DOHH2 (cell line): ENCODE measurements at regions not wholly inside any gene's neighbourhood (a gene's known extent, or its start where the extent isn't known, plus 50 kb on each side); places are given as distances from the start of the nearest gene placed in this dataset.

Experiments used
- H3F3A ChIP-seq: fragments of 200-600 bp; sonication (generic), shearing (Covaris generic); 2 replicates; pipeline ENCODE4 v1.6.0; 2016; ENCODE audit warnings: antibody characterized with exemption, mild to moderate bottlenecking; ENCODE audit not compliant: control insufficient read depth, insufficient read depth
- H3K27ac ChIP-seq: fragments of 200-600 bp; sonication (generic); 2 replicates; pipeline ENCODE4 v1.5.1; 2014; ENCODE audit warnings: low read depth, mild to moderate bottlenecking, low read length, moderate library complexity
- H3K27me3 ChIP-seq: fragments of 200-600 bp; sonication (generic); 2 replicates; pipeline ENCODE4 v1.6.1; 2014; ENCODE audit warnings: mild to moderate bottlenecking, low read length, mixed read lengths; ENCODE audit not compliant: control insufficient read depth
- H3K36me3 ChIP-seq: fragments of 200-600 bp; sonication (generic); 2 replicates; pipeline ENCODE4 v1.6.1; 2014; ENCODE audit warnings: mild to moderate bottlenecking, low read length, moderate library complexity, mixed read lengths; ENCODE audit not compliant: control insufficient read depth
- H3K4me1 ChIP-seq: fragments of 200-600 bp; sonication (generic); 2 replicates; pipeline ENCODE4 v1.6.1; 2014; ENCODE audit warnings: mild to moderate bottlenecking, low read length, mixed read lengths; ENCODE audit not compliant: control insufficient read depth
- H3K4me2 ChIP-seq: fragments of 200-600 bp; sonication (generic); 2 replicates; pipeline ENCODE4 v1.6.0; 2014; ENCODE audit warnings: mild to moderate bottlenecking, low read length, moderate library complexity
- H3K4me3 ChIP-seq: fragments of 200-600 bp; sonication (generic); 2 replicates; pipeline ENCODE4 v1.5.1; 2014; ENCODE audit warnings: mild to moderate bottlenecking, low read length, mixed read lengths
- H3K79me2 ChIP-seq: fragments of 200-600 bp; sonication (generic); 2 replicates; pipeline ENCODE4 v1.6.1; 2014; ENCODE audit warnings: mild to moderate bottlenecking, low read length, mixed read lengths; ENCODE audit not compliant: control insufficient read depth
- H3K9me2 ChIP-seq: fragments of 200-600 bp; sonication (generic); replicated peaks from 2 replicates; pipeline ENCODE4 v1.6.1; 2014; ENCODE audit warnings: mild to moderate bottlenecking, low read length, mixed read lengths; ENCODE audit not compliant: control insufficient read depth
- H3K9me3 ChIP-seq: fragments of 200-600 bp; sonication (generic); 2 replicates; pipeline ENCODE4 v1.6.1; 2014; ENCODE audit warnings: antibody characterized with exemption, low read length, mixed read lengths; ENCODE audit not compliant: control insufficient read depth, insufficient read depth
- H4K20me1 ChIP-seq: fragments of 200-600 bp; sonication (generic); 2 replicates; pipeline ENCODE4 v1.6.0; 2014; ENCODE audit warnings: low read depth, mild to moderate bottlenecking, antibody characterized with exemption, low read length, moderate library complexity; ENCODE audit not compliant: control insufficient read depth, insufficient read depth
- EZH2phosphoT487 ChIP-seq: fragments of 200-600 bp; sonication (generic); IDR thresholded peaks from 2 replicates; pipeline ENCODE4 v1.6.1; 2017; ENCODE audit warnings: borderline replicate concordance, mild to moderate bottlenecking, antibody characterized with exemption, low read length, moderate library complexity, mixed read lengths
- TF ChIP-seq, protein P1 (sequence below): fragments of 200-600 bp; sonication (generic); IDR thresholded peaks from one replicate; pipeline ENCODE4 v1.5.1; 2014; ENCODE audit warnings: antibody characterized with exemption, mild to moderate bottlenecking, low read depth, low read length; ENCODE audit not compliant: poor library complexity, severe bottlenecking

DNA sequence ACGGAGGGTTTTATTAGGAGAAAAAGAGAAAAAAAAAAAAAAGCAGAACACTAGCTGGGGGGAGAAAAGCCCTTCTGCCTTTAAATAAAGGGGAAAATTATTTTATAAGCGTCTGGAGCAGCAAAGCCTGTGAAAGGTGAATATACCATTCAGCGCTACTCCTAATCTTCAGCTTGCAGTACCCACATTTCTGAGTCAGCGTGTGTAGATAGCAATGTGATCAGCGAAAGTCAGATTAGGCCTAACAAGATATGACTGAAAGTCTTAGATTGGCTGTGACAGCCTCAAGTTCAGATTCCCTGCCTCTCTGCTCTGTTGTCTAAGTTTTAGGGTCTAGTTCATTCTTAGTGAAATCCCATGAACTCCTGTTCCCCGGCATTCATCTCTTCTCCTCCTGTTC, 279.5 kb downstream of the TMEM114 start:
- TF ChIP-seq EZH2phosphoT487, result no peak
- no peak overlapping the region for H3K27ac ChIP-seq
- H4K20me1 ChIP-seq, result no peaks in the 10 kb centered on the region
- H3K4me2 ChIP-seq, result no peak overlapping the region
- H3K4me1 ChIP-seq, result no peaks in the 10 kb centered on the region
- no peaks in the 10 kb centered on the region for H3K9me2 ChIP-seq
- H3K27me3 ChIP-seq, result no peaks in the 10 kb centered on the region
- no peaks in the 10 kb centered on the region for H3K36me3 ChIP-seq
- H3K79me2 ChIP-seq, result no peaks in the 10 kb centered on the region
- no peak overlapping the region for H3K4me3 ChIP-seq
- H3F3A ChIP-seq, result no peaks in the 10 kb centered on the region
- H3K9me3 ChIP-seq, result no peaks in the 10 kb centered on the region

GRCh38 chr16:8310323-8310722, 280.0 kb downstream of the TMEM114 start:
- Histone ChIP-seq H3K27me3 (no peaks in the 10 kb centered on the region), H3K4me2 (no peak overlapping the region), H3K27ac (no peak overlapping the region), H3K79me2 (no peaks in the 10 kb centered on the region), H3K4me3 (no peak overlapping the region), H3K9me2 (no peaks in the 10 kb centered on the region), H3K9me3 (no peaks in the 10 kb centered on the region), H3K36me3 (no peaks in the 10 kb centered on the region), H3F3A (no peaks in the 10 kb centered on the region), H3K4me1 (no peaks in the 10 kb centered on the region), H4K20me1 (no peaks in the 10 kb centered on the region)
- TF ChIP-seq, protein P1, sequence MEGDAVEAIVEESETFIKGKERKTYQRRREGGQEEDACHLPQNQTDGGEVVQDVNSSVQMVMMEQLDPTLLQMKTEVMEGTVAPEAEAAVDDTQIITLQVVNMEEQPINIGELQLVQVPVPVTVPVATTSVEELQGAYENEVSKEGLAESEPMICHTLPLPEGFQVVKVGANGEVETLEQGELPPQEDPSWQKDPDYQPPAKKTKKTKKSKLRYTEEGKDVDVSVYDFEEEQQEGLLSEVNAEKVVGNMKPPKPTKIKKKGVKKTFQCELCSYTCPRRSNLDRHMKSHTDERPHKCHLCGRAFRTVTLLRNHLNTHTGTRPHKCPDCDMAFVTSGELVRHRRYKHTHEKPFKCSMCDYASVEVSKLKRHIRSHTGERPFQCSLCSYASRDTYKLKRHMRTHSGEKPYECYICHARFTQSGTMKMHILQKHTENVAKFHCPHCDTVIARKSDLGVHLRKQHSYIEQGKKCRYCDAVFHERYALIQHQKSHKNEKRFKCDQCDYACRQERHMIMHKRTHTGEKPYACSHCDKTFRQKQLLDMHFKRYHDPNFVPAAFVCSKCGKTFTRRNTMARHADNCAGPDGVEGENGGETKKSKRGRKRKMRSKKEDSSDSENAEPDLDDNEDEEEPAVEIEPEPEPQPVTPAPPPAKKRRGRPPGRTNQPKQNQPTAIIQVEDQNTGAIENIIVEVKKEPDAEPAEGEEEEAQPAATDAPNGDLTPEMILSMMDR, result no peak
- TF ChIP-seq EZH2phosphoT487, result no peak

- Histone ChIP-seq H3K27me3 (no peaks in the 10 kb centered on the region), H3K27ac (no peak overlapping the region), H3F3A (no peaks in the 10 kb centered on the region), H3K9me3 (no peaks in the 10 kb centered on the region), H3K9me2 (no peaks in the 10 kb centered on the region), H4K20me1 (no peaks in the 10 kb centered on the region), H3K36me3 (no peaks in the 10 kb centered on the region), H3K4me3 (no peak overlapping the region), H3K4me2 (no peak overlapping the region), H3K79me2 (no peaks in the 10 kb centered on the region), H3K4me1 (no peaks in the 10 kb centered on the region)
- TF ChIP-seq EZH2phosphoT487, result no peak
- TF ChIP-seq, protein P1, result no peak
Measured at GRCh38 chr16:8305201-8305600, 285.1 kb downstream of the TMEM114 start.

DNA sequence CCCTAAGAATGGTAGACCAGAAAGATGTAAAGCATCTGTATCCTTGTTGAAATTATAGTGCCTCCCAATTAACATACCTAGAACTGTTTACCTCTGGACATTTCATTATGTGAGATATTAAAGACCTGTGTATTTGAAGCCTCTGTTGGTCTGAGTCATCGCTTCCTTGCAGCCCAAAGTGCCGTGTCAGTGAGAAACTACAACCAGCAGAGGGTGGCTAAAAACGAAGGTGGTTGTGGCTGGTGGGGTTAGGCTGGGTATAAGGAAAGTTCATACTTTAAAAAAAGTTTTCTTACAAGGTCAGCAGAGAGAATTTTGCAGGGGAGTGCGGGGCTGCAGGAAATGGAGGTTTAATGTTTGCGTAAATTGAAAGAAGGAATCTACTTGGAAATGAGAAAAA, 290.7 kb downstream of the TMEM114 start:
- no peaks in the 10 kb centered on the region for H4K20me1 ChIP-seq
- no peaks in the 10 kb centered on the region for H3F3A ChIP-seq
- H3K36me3 ChIP-seq, result no peaks in the 10 kb centered on the region
- H3K79me2 ChIP-seq, result no peaks in the 10 kb centered on the region
- no peaks in the 10 kb centered on the region for H3K27me3 ChIP-seq
- no peaks in the 10 kb centered on the region for H3K4me1 ChIP-seq
- no peaks in the 10 kb centered on the region for H3K9me2 ChIP-seq
- TF ChIP-seq, protein P1, result no peak
- no peak for TF ChIP-seq EZH2phosphoT487
- H3K4me2 ChIP-seq, result no peak overlapping the region
- no peak overlapping the region for H3K27ac ChIP-seq
- H3K9me3 ChIP-seq, result no peaks in the 10 kb centered on the region
- H3K4me3 ChIP-seq, result no peak overlapping the region
